ENCODE measurements at regions not wholly inside any gene's neighbourhood (a gene's known extent, or its start where the extent isn't known, plus 50 kb on each side); places are given as distances from the start of the nearest gene placed in this dataset.

DNA sequence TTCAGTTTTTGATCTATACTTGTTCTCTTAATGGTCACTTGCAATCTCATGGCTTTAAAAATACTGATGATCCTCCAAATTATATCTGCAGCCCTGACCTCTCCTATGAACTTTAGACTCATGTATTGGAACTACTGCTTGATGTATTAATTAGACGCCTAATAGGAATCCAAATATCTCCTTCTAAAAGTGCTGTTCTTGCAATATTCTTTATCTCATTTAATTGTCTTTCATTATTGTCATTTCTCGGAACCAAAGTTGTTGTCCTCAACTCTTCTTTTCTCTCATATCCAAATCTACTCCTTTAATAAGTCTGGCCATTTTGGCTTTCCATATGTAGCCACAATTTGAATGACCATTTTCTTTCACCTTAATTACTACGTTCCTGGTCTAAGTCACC lies 907.6 kb upstream of the SEL1L start:
- intact Hi-C loops (cut with DNase I), result no loop called here
- no peaks in the 10 kb centered on the region for H3K4me1 ChIP-seq
- no peak overlapping the region for H3K27ac ChIP-seq
- no peaks in the 10 kb centered on the region for H3K9me3 ChIP-seq
- H3K36me3 ChIP-seq, result no peaks in the 10 kb centered on the region
- no peaks in the 10 kb centered on the region for H3K27me3 ChIP-seq
- no peak for DNase-seq (ENCODE audit: extremely low spot score in 2 of 2)
- no peak overlapping the region for H3K4me3 ChIP-seq
- TF ChIP-seq POLR2A (IDR thresholded peaks at IDR 0.05) (no peak), POLR2AphosphoS5 (IDR thresholded peaks at IDR 0.05; ENCODE audit: insufficient read depth in 1 of 2, low read depth in 1 of 2) (no peak)
- TF ChIP-seq, protein P1, sequence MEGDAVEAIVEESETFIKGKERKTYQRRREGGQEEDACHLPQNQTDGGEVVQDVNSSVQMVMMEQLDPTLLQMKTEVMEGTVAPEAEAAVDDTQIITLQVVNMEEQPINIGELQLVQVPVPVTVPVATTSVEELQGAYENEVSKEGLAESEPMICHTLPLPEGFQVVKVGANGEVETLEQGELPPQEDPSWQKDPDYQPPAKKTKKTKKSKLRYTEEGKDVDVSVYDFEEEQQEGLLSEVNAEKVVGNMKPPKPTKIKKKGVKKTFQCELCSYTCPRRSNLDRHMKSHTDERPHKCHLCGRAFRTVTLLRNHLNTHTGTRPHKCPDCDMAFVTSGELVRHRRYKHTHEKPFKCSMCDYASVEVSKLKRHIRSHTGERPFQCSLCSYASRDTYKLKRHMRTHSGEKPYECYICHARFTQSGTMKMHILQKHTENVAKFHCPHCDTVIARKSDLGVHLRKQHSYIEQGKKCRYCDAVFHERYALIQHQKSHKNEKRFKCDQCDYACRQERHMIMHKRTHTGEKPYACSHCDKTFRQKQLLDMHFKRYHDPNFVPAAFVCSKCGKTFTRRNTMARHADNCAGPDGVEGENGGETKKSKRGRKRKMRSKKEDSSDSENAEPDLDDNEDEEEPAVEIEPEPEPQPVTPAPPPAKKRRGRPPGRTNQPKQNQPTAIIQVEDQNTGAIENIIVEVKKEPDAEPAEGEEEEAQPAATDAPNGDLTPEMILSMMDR (IDR thresholded peaks at IDR 0.05), result no peak

DNA sequence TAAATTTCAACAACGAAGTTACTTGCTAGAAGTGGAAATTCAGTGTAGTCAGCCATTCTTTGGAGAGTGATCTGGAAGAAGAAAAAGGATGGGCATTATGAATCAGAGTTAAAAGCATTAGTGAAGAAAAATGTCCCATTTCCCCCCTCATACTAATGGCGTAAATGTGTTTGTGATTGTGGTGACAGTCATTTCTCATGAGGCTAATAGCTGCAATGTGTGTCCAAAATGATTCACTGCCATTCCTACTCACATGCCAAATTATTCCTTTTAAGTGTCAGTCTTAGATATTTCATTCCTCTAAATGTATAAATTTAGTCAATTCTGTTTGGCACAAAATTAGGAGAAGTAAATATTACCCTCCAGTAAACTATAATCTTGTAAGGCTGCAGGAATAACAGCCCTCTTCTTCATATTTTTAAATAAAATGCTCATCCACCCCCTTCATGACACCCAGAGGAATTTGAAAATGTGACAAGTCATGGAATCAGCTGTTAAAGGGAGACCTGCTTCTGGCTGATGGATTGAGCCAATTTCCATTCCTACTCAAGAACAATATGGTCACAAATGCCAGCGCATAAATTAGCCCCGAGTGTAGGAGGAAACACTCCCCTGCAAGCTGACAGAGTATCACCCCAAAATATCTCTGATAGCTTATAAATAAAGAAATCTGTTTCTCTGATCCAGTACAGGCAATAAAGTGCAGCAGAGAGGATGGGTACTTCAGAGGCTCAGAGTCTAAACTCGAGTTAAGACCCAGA lies 912.3 kb upstream of the SEL1L start:
- Histone ChIP-seq H3K9me3 (no peaks in the 10 kb centered on the region), H3K4me1 (no peaks in the 10 kb centered on the region), H3K27ac (no peak overlapping the region), H3K27me3 (no peaks in the 10 kb centered on the region), H3K36me3 (no peaks in the 10 kb centered on the region), H3K4me3 (no peak overlapping the region)
- intact Hi-C loops (cut with DNase I), result no loop called here
- no peak for DNase-seq (ENCODE audit: extremely low spot score in 2 of 2)
- no peak for TF ChIP-seq POLR2AphosphoS5 (IDR thresholded peaks at IDR 0.05; ENCODE audit: insufficient read depth in 1 of 2, low read depth in 1 of 2)

DNA sequence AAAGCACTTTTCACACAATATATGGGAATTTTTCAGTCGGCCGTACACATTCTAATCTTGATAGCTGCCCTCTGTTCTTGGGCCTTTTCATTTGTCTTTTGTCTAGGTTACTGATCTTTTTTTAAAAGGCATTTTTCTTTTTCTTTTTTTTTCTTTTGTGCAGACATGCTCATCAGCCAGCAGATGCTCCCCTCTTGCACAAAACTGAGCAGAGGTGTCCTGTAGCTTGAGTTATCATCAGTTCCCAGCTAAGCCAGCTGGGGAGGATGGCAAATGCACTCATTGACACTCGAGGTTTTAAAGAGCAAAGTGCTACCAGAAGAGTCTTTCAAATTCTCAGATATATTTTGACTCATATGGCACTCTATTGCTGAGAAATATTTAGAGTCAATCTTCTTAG lies 913.9 kb upstream of the SEL1L start:
- intact Hi-C loops (cut with DNase I), result no loop called here
- H3K4me1 ChIP-seq, result no peaks in the 10 kb centered on the region
- H3K27me3 ChIP-seq, result no peaks in the 10 kb centered on the region
- H3K9me3 ChIP-seq, result no peaks in the 10 kb centered on the region
- no peak overlapping the region for H3K27ac ChIP-seq
- no peak overlapping the region for H3K4me3 ChIP-seq
- TF ChIP-seq, protein P1 (IDR thresholded peaks at IDR 0.05), result no peak
- TF ChIP-seq POLR2A (IDR thresholded peaks at IDR 0.05), result no peak
- no peak for TF ChIP-seq POLR2AphosphoS5 (IDR thresholded peaks at IDR 0.05; ENCODE audit: insufficient read depth in 1 of 2, low read depth in 1 of 2)
- H3K36me3 ChIP-seq, result no peaks in the 10 kb centered on the region
- no peak for DNase-seq (ENCODE audit: extremely low spot score in 2 of 2)

DNA sequence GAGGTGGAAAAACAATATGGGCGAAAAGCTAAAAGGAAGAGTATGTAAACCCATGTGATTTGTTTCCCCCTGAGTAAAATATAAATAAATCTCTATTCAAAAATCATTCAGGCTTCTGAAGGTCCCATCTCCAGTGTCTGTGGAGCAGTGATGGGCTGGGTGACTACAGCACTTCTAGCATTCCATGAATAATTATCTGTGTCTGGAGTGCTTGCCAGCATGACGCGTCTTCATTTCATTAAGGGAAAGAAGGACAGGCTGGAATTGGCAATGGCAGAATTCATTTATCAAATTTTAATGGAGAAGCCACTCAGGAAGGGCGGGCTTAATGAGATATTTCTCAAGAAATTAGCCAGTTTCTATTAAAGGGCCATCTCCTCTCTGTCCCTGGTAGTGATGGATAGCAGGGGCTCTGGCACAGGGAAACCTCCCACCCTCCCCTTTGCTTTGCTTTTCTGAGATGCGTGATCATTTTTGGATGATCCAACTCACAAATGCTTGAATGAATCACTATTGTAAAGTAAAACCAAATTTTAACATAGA lies 916.3 kb upstream of the SEL1L start:
- no peak overlapping the region for H3K4me3 ChIP-seq
- no peak overlapping the region for H3K27ac ChIP-seq
- no peaks in the 10 kb centered on the region for H3K27me3 ChIP-seq
- intact Hi-C loops (cut with DNase I), result no loop called here
- H3K4me1 ChIP-seq, result no peaks in the 10 kb centered on the region
- H3K36me3 ChIP-seq, result no peaks in the 10 kb centered on the region
- TF ChIP-seq POLR2AphosphoS5 (IDR thresholded peaks at IDR 0.05; ENCODE audit: insufficient read depth in 1 of 2, low read depth in 1 of 2), result no peak
- TF ChIP-seq POLR2A (IDR thresholded peaks at IDR 0.05), result no peak
- TF ChIP-seq, protein P1 (IDR thresholded peaks at IDR 0.05), result no peak
- no peaks in the 10 kb centered on the region for H3K9me3 ChIP-seq
- no peak for DNase-seq (ENCODE audit: extremely low spot score in 2 of 2)

DNA sequence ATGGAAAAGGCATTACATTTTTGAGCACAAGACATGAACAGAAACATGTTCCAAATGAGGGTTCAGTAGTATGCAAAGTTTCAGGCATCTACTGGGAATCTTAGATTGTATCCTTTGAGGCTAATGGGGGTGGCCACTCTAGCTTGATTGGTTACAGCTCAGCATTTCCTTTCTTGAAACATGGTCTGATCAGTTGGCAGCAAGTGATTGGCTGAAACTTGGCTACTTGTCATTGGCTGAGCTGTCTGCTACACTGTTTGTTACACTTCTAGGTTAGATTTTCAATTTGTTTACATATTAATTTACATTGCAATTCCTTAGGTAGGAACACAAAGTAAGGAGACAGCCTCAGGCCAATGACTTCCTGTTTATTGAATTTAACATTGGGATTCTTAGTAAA lies 918.0 kb upstream of the SEL1L start:
- TF ChIP-seq POLR2AphosphoS5 (IDR thresholded peaks at IDR 0.05; ENCODE audit: insufficient read depth in 1 of 2, low read depth in 1 of 2) (no peak), POLR2A (IDR thresholded peaks at IDR 0.05) (no peak)
- TF ChIP-seq, protein P1 (IDR thresholded peaks at IDR 0.05), result no peak
- no peaks in the 10 kb centered on the region for H3K27me3 ChIP-seq
- intact Hi-C loops (cut with DNase I), result no loop called here

More for the DNA sequence above, 918.0 kb upstream of the SEL1L start:
- Histone ChIP-seq H3K36me3 (no peaks in the 10 kb centered on the region), H3K4me1 (no peaks in the 10 kb centered on the region), H3K9me3 (no peaks in the 10 kb centered on the region), H3K27ac (no peak overlapping the region), H3K4me3 (no peak overlapping the region)
- DNase-seq (ENCODE audit: extremely low spot score in 2 of 2), result no peak

All from vagina (tissue), 2 donors.